Activated CD8-positive, alpha-beta T cell treated with anti-CD3 and anti-CD28 coated beads for 36 hours (primary cell): ENCODE measurements at regions not wholly inside any gene's neighbourhood (a gene's known extent, or its start where the extent isn't known, plus 50 kb on each side); places are given as distances from the start of the nearest gene placed in this dataset.

Source experiments
- ATAC-seq: fragments of 200-7000 bp; cut with Tn5 transposase; one replicate; pipeline ENCODE4 v1.10.0; 2021; ENCODE audit warnings: mild to moderate bottlenecking, moderate library complexity
- CTCF ChIA-PET: fragments of 350-600 bp; sonication (Branson Sonifier 250); formaldehyde crosslinking; loops from one replicate; lab custom pipeline; 2021; ENCODE audit warnings: antibody characterized with exemption; lab: Charles Lee
- POLR2A ChIA-PET: fragments of 350-600 bp; sonication (Branson Sonifier 250); formaldehyde crosslinking; loops from one replicate; lab custom pipeline; 2021; ENCODE audit warnings: antibody characterized with exemption; lab: Charles Lee
- DNase-seq: peaks from one replicate; pipeline ENCODE4 v3.0.0-alpha.2; 2020
- H3K27ac Mint-ChIP-seq: one replicate; pipeline ENCODE4 v1.8.0; 2021; ENCODE audit warnings: mild to moderate bottlenecking, mixed read lengths
- H3K27me3 Mint-ChIP-seq: one replicate; pipeline ENCODE4 v1.8.0; 2021; ENCODE audit warnings: mixed read lengths
- H3K36me3 Mint-ChIP-seq: one replicate; pipeline ENCODE4 v1.8.0; 2021; ENCODE audit warnings: low read depth, mixed read lengths
- H3K4me1 Mint-ChIP-seq: one replicate; pipeline ENCODE4 v1.8.0; 2021; ENCODE audit warnings: low read depth, mixed read lengths
- H3K4me3 Mint-ChIP-seq: one replicate; pipeline ENCODE4 v1.8.0; 2021; ENCODE audit warnings: mild to moderate bottlenecking, moderate library complexity, mixed read lengths
- H3K9me3 Mint-ChIP-seq: one replicate; pipeline ENCODE4 v1.8.0; 2021; ENCODE audit warnings: mixed read lengths
- CTCF ChIP-seq: fragments of 200-600 bp; IDR thresholded peaks from one replicate; pipeline ENCODE4 v1.8.0; 2022; ENCODE audit warnings: antibody characterized with exemption, mild to moderate bottlenecking
- intact Hi-C: fragments of 100-400 bp; cut with micrococcal nuclease; formaldehyde crosslinking; loops from one replicate; pipeline ENCODE4 v1.10.0; 2022

DNA sequence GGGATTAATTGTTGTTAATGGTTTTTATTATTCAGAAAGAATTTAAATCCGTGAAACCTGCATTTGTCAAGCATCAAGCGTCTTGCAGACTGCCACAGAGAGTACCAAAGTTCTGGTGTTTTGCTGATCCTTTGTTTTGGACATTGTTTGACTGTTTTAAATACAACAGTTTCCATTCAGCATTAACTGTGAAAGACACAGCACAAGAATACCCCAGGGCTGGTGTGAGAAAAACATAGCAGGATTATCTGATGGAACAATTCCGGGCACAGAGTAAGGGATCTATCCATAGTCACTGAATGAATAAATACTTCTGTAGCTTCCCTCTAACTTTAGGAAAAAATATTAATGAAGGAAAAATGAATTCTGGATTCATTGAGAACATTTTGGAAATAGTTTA lies 202.3 kb downstream of the LTN1 start:
- peaks cover 6% of the 10 kb centered on the region for H3K4me1 Mint-ChIP-seq
- H3K36me3 Mint-ChIP-seq, result peaks cover 3% of the 10 kb centered on the region
- no peak overlapping the region for H3K4me3 Mint-ChIP-seq
- CTCF ChIA-PET, result no interaction called here
- no peak for TF ChIP-seq CTCF
- ATAC-seq, result no peak
- intact Hi-C loops, result no loop called here
- POLR2A ChIA-PET, result no interaction called here
- no peaks in the 10 kb centered on the region for H3K27me3 Mint-ChIP-seq
- peaks cover 6% of the 10 kb centered on the region for H3K9me3 Mint-ChIP-seq
- no peak overlapping the region for H3K27ac Mint-ChIP-seq
- DNase-seq, result no peak

- intact Hi-C loops, result no loop called here
- Mint-ChIP-seq H3K36me3 (peaks cover 10% of the 10 kb centered on the region), H3K27me3 (no peaks in the 10 kb centered on the region), H3K27ac (no peak overlapping the region), H3K4me3 (no peak overlapping the region), H3K9me3 (peaks cover 7% of the 10 kb centered on the region), H3K4me1 (peaks cover 6% of the 10 kb centered on the region)
- CTCF ChIA-PET, result no interaction called here
- TF ChIP-seq CTCF, result no peak
- POLR2A ChIA-PET, result no interaction called here
- DNase-seq (no peak), ATAC-seq (no peak)
Observed at GRCh38 chr21:28789523-28789922, 203.2 kb downstream of the LTN1 start.

DNA sequence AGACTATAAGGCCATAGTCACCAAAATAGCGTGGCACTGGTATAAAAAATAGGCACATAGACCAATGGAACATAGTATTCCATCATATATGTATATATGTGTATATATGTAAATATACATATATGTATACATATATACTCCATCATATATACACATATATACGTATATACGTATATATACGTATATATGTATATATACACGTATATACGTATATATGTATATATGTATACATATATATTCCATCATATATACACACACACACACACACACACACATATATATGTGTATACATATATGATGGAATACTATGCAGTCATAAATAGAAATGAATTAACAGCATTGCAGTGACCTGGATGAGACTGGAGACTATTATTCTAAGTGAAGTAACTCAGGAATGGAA lies 204.6 kb downstream of the LTN1 start:
- H3K27me3 Mint-ChIP-seq, result no peaks in the 10 kb centered on the region
- H3K27ac Mint-ChIP-seq, result no peak overlapping the region
- DNase-seq, result no peak
- H3K36me3 Mint-ChIP-seq, result peaks cover 10% of the 10 kb centered on the region
- ChIA-PET CTCF (no interaction called here), POLR2A (no interaction called here)
- no peak overlapping the region for H3K4me3 Mint-ChIP-seq
- intact Hi-C loops, result no loop called here
- peaks cover 6% of the 10 kb centered on the region for H3K4me1 Mint-ChIP-seq
- peaks cover 7% of the 10 kb centered on the region for H3K9me3 Mint-ChIP-seq
- no peak for ATAC-seq
- no peak for TF ChIP-seq CTCF

DNA sequence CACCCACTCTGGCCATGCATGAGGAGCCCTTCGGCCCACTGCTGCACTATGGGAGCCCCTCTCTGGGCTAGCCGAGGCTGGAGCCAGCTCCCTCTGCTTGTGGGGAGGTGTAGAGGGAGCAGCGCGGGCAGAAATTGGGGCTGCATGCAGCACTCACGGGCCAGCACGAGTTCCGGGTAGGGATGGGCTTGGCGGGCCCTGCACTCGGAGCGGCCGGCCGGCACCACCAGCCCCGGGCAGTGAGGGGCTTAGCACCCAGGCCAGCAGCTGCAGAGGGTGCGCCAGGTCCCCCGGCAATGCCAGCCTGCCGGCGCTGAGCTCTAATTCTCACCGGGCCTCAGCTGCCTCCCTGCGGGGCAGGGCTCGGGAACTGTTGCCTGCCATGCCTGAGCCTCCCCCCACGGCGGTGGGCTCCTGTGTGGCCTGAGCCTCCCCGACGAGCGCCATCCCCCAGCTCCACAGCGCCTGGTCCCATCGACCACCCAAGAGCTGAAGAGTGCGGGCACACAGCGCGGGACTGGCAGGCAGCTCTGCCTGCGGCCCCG lies 209.0 kb downstream of the LTN1 start:
- no peak for DNase-seq
- ChIA-PET POLR2A (no interaction called here), CTCF (interaction anchor here (1.0 to 1.7 kb wide), 2 partner anchors 11 to 14 kb away, joined by 3 read pairs; no protein-coding TSS in a partner anchor)
- Mint-ChIP-seq H3K4me1 (no peaks in the 10 kb centered on the region), H3K36me3 (peaks cover 10% of the 10 kb centered on the region), H3K9me3 (peaks cover 7% of the 10 kb centered on the region), H3K27ac (no peak overlapping the region), H3K27me3 (no peaks in the 10 kb centered on the region), H3K4me3 (no peak overlapping the region)
- intact Hi-C loops, result no loop called here
- no peak for ATAC-seq
- no peak for TF ChIP-seq CTCF

GRCh38 chr21:28781602-28782276 lies 210.9 kb downstream of the LTN1 start:
- H3K4me1 Mint-ChIP-seq, result peaks cover 1% of the 10 kb centered on the region
- ChIA-PET POLR2A (no interaction called here), CTCF (interaction anchor here (0.5 to 2.1 kb wide), 7 partner anchors 9 to 142 kb away, joined by 3 to 9 read pairs (median 3); no protein-coding TSS in a partner anchor)
- peak; percentile 23 for DNase-seq
- no peak for ATAC-seq
- H3K36me3 Mint-ChIP-seq, result peaks cover 10% of the 10 kb centered on the region
- H3K27me3 Mint-ChIP-seq, result no peaks in the 10 kb centered on the region
- peaks cover 7% of the 10 kb centered on the region for H3K9me3 Mint-ChIP-seq
- H3K4me3 Mint-ChIP-seq, result no peak overlapping the region
- H3K27ac Mint-ChIP-seq, result no peak overlapping the region
- TF ChIP-seq CTCF, result peak; percentile 50
- intact Hi-C loops, result no loop called here
